NCI-H187 (cell line): ENCODE measurements at regions not wholly inside any gene's neighbourhood (a gene's known extent, or its start where the extent isn't known, plus 50 kb on each side); places are given as distances from the start of the nearest gene placed in this dataset.
"Not testable (repeated sequence)": the region's sequence is repeated elsewhere in the genome, so short reads cannot be mapped to it uniquely, and the experiment has no call there.

ENCODE experiments used
- DNase-seq, 2 experiments: peaks; one replicate each; lab custom pipeline; 2025; lab: John Stamatoyannopoulos, UW

DNA sequence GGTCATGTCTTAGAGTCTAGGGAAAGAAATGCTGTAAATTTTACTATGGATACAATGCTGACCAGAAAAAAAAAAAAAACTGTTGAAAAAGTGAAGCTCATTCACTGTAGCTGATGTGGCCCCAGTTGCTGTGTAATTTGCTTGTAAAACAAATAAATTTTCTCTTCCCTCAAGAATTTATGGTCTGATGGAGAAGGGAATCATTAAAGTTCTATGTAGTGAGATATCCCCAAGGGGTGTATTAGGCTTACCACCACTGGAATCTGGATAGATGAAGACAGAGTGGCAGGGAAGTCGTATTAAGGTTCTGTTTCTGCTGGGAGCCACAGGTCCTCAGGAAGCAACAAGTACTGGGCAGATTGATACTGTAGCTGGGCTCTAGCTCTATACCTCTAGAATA lies 860.0 kb downstream of the LTN1 start:
- no peak for DNase-seq

DNA sequence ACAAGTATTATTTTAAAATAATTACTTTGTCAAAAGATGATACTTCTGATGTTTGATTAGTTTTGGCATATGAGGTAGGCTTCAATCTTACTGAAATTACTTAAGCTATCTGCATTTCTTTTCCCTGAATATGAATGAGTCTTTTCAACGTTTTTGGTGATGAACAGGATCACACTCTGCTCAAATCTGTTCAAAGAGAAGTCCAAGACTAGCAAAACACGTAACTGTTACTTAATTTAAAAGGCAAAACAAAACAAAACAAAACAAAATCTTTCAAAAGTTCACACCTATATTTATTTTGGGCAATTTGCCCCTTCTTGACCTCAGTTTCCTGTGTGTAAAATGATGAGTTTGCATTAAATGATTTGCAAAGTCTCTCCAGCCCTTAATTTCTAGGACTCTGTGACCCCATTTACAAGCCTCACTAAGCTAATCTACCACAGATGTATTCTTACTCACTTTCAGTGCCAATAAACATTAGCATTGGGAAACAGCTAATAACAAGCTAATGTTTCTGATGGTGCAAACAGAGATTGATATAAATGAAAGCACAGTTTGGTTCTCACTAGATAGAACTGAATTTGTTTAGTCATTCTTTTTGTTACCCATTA lies 865.4 kb downstream of the LTN1 start:
- DNase-seq, result no peak

DNA sequence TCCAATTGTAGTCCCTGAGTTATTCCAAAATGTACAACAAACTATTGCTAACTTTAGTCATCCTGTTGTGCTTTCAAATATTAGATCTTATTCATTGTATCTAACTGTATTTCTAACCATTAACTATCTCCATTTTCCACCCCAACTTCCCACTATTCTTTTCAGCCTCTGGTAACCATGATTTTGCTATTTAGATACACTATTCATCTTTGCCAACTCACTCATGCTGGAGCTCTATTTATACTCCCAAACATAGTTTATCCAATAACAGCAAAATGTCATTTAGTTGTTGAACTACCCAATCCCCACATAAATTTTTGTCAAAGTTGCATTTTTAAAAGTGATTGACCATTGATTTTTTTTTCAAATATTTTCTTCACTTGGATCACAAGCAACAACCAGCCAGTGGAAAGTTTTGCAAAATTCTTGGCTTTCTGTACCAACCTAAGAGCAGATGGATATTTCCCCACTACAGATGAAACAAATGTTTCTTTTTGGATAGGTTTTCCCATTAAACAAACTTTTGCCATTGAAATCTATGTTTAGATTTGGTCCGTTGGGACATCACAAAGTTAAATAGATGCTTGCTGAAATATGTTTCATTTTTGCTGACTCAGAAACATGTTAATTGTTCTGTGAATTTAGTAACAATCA lies 866.0 kb downstream of the LTN1 start:
- DNase-seq, result no peak

DNA sequence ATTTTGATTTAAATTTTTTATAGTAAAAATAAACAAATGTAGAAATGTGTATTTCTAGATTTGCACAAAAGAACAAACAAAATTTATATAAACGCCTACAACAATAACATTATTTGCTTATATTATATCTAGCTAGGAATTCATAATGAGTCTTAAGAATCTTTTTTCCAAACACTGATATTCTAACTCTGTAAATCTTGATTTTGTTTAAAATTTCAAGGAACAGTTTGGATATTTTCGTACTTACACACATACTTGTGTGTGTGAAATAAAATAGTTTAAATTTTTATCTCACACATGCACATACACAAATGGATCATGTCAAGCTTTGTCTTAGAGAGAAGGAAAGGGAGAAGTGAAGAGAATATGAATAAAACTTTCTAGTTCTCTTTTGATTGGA lies 868.1 kb downstream of the LTN1 start:
- DNase-seq, result no peak

DNA sequence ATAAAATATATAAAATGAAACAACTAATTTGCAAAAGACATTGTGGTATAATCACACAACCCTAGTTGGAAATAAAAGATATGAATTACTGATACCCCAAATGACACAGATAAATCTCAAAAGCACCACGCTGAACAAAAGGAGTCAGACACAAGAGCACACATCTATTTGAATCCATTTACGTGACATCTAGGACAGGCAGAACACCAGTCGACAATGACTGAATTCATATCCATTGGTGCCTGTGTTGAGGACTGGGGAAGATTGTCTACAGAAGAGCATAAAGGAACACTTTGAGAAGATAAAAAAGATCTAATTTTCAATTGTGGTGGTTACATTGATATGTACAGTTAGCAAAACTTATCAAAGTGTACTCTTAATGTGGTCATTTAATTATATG lies 874.1 kb downstream of the LTN1 start:
- no peak for DNase-seq

DNA sequence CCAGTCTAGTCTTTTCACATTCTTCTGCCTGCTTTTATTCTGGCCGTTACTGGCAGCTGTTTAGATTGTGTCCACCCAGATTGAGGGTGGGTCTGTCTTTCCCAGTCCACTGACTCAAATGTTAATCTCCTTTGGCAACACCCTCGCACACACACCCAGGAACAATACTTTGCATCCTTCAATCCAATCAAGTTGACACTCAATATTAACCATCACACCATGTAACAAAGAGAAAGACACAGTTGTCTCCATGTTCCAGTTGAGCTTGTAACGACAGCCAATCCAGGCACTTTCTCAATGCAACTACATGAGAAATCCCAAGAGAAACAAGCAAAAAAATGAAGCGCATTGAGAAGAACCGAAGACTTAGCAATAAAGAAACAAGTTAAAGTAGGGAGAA lies 877.7 kb downstream of the LTN1 start:
- DNase-seq, result not testable (repeated sequence)

DNA sequence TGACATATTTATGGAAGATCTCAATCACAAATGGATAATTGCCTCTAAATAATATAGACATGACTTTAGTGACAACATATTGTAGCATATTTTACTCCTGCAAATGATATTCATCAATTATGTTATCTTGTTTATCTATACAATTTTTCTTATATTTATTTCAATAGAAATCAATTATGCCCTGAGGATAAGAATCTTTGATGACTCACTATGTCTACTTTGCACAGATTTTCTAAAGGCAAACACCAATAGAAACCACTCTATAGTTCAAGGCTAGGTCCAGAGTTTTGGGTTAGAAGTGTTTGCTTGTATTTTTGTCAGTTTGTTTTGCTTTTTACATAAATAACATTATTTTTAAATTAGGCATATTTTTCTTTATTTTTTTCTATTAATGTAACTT lies 879.0 kb downstream of the LTN1 start:
- DNase-seq, result no peak

DNA sequence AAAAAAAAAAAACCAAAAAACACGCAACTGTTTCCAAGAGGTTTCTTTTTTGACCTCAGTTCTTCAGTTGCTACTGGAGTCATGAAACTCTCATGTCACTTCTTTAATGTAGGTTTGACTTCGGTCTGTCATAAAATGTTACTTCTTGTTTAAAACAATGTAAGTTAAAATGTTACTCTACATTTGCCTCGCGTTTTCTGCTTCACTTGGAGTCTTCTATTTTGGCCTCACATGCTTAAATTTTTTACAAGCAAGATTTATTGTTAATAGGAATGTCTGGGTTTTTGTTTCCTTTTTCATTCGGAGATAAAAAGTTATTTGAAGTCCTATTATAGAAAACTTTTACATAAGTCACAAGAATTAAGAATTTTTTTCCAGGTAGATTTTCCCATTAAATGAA lies 880.2 kb downstream of the LTN1 start:
- DNase-seq, result no peak

DNA sequence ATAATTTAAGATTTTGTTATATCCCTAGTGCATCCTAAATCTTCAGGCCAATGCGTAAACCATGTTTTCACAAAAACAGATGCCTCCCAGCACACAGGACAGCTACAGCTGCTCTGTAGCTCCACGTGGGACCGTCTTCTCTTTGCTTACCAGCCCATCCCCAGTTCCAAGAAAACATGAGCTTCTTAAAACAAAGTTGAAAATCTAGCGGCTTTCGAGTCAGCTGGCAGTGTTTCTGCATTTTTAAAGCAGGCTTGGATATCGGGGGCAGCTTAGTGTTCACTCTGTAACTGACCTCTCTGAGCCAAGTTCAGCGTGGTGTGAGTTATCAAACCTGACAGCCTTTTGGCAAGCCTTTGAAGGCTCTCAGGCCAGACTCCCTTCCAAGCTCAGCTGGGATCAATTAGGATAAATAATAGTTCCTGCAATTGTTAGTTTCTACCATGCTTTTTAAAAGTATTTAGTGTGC lies 881.5 kb downstream of the LTN1 start:
- no peak for DNase-seq

DNA sequence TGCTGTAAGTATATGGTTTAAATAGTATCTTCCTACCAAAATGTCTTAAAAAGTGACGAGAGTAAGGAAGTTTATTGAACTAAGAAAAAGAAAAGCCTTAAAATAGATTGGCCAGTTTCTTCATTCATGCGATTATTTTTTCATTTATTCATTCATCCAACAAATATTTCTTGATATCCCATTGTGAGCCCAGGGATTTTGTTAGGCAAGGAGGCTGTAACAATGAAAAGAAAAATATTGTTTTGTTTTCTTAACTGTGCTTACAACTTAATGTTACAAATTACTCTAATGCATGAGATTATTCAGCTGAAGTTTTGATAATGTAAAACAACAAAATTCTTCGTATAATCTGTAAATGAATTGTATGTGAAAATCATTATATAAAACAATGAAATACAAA lies 882.0 kb downstream of the LTN1 start:
- no peak for DNase-seq

DNA sequence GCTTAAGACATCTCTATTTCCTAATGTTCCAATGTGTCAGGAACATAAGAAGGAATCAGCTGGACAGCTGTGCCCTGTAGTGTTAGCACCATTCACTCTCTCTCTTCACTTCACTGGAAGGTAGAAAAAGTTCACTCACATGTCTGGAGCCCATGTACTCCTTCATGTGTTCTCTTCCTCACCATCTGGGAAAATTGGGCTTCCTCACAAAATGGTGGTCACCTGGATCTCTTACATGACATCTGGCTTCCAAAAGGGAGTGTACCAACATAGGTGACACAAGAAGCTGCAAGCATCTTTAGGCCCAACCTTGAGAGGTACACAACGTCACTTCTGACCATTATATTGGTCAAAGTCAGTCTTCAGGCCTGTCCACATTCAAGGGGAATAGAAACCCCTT lies 882.6 kb downstream of the LTN1 start:
- DNase-seq, result no peak

DNA sequence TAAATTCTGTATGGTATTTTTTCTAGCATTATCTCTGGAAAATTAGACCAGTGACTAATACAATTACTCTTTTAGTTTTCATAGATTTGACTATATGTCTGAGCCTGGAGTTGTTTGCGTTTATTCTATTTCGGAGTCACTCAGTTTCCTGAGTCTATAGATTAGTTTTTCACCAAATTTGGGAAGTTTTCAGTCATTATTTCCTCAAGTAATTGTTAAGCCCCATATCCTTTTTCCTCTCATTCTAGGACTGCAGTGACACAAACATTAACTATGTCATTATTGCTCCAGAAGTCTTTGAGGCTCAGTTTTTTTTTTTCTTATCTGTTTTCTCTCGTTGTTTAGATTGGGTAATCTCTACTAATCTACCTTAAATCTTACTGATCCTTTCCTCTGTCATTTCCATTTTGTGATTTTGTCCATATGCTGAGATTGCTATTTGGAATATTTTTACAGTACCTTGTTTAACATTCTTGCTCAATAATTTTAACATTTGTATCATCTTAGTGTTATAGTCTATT lies 886.2 kb downstream of the LTN1 start:
- DNase-seq, result no peak

DNA sequence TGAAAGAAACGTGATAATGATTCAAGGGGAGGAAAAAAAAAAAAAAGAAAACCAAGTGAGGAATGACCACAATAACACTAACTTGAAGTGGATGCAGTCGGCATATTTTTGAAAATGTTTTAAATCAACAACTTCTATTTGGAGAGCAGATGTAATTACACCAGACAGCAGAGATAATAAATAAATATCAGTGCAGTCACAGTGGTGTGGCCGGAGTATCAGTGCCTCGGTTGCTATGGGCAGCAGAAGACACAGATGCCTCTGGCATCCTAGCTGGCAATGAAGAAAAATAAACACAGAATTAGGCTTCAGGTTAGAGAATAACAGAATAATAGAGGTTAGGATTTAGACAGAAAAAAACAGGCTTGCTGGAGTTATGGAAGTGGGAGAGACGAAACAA lies 888.3 kb downstream of the LTN1 start:
- no peak for DNase-seq

DNA sequence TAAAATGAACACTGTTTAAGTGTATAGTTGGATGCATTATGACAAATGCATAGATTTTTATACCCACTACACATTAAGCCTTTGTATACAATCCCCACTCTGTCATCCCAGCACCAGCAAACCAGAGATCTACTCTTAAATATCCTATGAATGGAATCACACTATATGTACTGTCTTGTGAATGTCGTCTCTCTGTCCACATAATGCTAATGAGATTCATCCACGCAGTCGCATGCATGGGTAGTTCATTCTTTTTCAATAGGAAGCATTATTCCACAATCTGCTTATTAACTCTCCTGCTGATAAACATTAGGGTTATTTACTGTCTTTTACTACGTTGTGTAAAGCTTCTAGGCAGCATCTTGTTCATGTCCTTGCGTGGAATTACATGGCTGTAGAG lies 892.3 kb downstream of the LTN1 start:
- no peak for DNase-seq

DNA sequence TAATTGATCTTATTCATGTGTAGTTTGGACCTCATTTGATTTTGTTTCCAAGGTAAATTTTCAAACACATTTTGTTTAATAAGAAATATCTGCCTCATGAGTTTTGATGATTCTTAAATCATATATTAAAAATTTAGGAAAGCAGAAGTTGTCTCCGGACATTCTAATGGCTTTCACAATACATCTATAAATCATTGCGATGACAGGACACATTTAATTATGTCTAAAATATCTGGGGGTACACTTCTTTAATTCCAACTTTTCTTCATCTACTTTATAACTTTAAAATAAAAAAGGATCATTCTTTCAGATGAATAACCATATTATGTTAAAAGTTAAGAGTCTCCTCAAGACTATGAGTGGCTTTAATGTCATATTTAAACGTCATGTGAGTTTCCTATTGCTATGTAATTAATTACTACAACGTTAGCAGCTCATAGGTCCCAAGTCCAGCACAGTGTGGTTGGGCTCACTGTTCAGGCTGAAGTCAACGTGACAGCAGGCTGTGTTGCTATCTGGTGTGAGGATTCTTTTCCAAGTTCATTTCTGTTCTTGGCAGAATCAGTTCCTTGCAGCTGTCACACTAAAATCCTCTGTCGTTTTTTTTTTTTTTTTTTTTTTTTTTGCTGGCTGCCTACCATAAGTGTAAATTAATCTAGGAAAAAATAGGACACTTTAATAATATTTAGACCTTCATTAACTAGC lies 893.5 kb downstream of the LTN1 start:
- DNase-seq, result no peak

DNA sequence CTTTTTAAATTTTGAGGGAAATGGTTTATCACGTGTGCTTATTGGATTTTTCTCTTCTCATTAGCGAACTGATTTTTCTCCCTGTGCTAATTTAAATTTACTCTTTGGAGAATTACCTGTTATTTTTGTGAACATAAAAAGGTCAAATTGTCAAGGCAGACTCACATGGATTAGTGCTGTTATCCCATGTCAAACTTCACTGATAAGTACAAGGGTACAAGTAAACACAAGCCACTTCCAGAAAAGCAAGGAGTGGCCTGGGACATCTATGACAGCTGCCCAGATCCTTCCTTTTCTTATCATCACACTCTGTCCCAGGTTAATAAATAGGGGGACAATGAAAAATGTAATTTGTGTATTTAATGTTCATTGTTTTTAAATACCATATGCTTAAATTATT lies 901.2 kb downstream of the LTN1 start:
- DNase-seq, result no peak

DNA sequence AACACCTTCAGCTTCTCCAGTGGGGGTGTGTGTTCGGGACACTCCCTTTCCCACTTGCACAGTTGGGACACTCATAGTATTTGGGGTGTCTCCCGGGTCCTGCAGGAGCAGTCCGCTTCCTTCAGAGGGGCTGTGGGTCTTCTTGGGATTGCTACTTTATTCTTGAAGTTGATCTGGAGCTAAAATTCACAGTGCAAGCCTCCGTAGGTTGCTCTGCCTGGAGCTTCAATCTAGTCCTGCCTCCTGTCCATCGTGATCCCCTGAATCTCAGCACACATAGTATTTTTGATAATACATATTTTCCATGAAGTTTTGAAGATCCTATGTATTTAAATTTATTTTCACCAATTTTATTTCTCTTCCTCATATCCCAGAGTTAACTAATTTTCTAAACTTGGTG lies 902.1 kb downstream of the LTN1 start:
- DNase-seq, result no peak

DNA sequence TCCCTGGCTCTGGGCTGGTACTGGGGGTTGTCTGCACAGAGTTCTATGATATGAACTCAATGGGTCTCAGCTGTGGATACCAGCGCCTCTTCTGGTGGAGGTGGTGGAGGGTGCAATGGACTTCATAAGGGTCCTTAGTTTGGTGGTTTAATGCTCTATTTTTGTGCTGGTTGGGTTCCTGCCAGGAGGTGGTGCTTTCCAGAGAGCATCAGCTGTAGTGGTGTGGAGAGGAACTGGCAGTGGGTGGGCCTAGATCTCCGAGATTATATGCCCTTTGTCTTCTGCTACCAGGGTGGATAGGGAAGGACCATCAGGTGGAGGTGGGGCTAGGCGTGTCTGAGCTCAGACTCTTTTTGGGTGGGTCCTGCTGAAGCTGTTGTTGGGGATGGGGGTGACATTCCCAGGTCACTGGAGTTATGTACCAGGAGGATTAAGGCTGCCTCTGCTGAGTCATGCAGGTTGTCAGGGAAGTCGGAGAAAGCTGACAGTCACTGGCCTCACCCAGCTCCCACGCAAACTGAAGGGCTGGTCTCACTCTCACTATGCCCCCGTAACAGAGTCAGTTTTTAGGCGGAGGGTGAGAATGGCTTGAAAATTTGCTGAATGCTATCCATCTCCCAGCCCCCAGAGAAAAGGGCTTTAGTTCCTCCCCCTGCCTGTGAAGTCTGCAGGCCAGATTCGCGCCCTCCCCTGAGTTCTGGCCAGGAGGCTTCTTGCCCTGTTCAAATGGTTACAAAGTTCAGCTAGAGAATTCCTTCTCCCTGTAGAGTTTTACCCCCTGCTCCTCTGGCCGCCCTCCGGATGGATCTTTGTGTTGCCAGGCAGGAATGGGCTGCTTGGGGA lies 902.9 kb downstream of the LTN1 start:
- no peak for DNase-seq

DNA sequence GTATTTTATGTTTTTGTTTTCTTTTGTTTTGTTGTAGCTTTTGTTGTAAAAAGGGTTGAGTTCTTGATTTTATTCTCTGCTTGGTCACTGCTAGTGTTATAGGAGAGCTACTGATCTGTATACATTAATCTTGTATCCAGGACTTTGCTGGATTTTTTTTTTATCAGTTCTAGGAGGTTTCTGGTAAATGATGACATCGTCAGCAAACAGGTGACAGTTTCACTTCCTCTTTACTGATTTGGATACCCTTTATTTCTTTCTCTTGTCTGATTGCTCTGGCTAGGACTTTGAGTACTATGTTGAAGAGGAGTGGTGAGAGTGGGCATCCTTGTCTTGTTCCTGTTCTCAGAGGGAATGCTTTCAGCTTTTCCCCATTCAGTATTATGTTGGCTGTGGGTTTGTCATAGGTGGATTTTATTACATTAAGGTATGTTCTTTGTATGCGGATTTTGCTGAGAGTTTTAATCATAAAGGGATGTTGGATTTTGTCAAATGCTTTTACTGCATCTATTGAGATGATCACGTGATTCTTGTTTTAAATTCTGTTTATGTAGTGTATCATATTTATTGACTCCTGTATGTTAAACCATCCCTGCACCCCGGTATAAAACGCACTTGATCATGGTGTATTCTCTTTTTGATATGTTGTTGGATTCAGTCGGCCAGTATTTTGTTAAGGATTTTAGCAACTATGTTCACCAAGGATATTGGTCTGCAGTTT lies 905.7 kb downstream of the LTN1 start:
- DNase-seq, result no peak

DNA sequence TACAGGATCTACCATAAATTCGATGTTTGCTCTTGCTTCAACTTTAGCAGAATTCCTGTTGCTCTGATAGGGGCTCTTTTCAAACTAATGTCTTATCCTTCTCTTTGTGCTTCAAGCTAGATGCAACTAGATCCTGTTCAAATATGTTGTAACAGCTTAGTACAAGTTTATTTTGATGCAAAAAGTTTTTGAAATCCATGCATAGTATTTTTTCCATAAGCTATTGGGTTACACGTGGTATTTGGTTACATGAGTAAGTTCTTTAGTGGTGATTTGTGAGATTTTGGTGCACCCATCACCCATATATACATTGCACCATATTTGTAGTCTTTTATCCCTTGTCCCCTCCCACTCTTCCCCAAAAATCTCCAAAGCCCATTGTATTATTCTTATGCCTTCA lies 907.7 kb downstream of the LTN1 start:
- DNase-seq, result no peak

DNA sequence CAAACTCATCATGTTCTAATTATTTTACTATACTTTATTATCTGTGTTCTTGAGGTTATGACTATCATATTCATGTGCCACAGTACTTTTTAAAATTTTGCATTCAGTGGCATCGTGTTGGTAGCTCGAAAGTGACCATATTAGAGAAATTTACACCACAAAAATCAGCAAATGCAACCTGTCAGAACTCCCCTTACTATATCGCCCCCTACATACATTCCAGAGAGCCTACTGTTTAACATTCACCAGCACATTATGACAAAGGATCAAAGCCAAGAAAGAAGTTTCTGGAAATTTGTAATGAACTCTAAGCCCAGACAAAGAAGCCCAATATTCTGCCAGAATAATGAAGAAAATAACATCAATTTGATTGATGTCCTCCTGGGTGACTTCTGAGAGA lies 909.3 kb downstream of the LTN1 start:
- no peak for DNase-seq

DNA sequence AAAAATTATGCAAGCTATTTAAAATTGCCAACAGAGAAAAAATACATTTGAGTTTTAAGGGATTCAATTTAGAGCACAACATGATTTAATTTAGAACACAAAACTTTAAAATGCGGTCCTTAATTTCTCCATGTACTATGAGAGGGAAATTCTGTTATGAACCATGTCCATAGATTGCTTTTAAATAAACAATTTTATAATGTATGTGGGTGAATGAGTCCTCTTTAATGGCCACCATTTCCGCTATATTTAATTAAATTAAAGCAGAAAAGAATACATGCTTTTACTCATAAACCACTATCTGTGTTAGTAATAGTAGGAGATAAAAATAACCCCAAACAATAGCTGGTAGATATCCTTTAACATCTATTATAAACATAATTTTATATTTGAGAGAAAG lies 914.6 kb downstream of the LTN1 start:
- DNase-seq, result no peak
